ENCODE measurements at regions not wholly inside any gene's neighbourhood (a gene's known extent, or its start where the extent isn't known, plus 50 kb on each side); places are given as distances from the start of the nearest gene placed in this dataset.

- WGBS, result 69% methylated on average over 2 of the region's 2 CpGs
- no peaks in the 10 kb centered on the region for H3K36me3 ChIP-seq (ENCODE audit: control insufficient read depth in 1 of 2, insufficient read depth in 2 of 2, low read depth in 1 of 2, low read length in 2 of 2)
These were observed 1167.8 kb upstream of the PRKX start for GRCh38 chrX:4881277-4881676.

GRCh38 chrX:4878640-4879039, 1165.2 kb upstream of the PRKX start:
- Histone ChIP-seq H2BK15ac (ENCODE audit: low read depth, poor library complexity, severe bottlenecking) (no peak overlapping the region), H3K27me3 (ENCODE audit: control insufficient read depth in 1 of 2, insufficient read depth in 1 of 2, low read length in 2 of 2) (no peaks in the 10 kb centered on the region), H3K4me1 (ENCODE audit: control insufficient read depth, insufficient read depth, low read depth, low read length) (no peaks in the 10 kb centered on the region), H2AFZ (ENCODE audit: low read depth, low read length) (no peak overlapping the region), H3K27ac (ENCODE audit: low read length, poor library complexity, severe bottlenecking) (no peak overlapping the region), H3K23ac (ENCODE audit: low read length in 2 of 2) (no peak overlapping the region), H3K4me3 (ENCODE audit: insufficient read depth in 1 of 2, low read depth in 1 of 2, low read length in 2 of 2) (no peak overlapping the region), H3K4ac (ENCODE audit: low read depth in 1 of 2, low read length in 2 of 2) (no peak overlapping the region), H2BK120ac (ENCODE audit: low read depth, low read length) (no peak overlapping the region), H3K9ac (ENCODE audit: low read length) (no peak overlapping the region), H3K4me2 (ENCODE audit: low read length, poor library complexity, severe bottlenecking) (no peak overlapping the region), H4K8ac (ENCODE audit: low read length) (no peak overlapping the region), H3K14ac (ENCODE audit: low read length in 2 of 2) (no peak overlapping the region), H3K9me3 (ENCODE audit: control insufficient read depth, low read length) (peaks cover 11% of the 10 kb centered on the region), H2AK5ac (ENCODE audit: low read length, severe bottlenecking) (no peak overlapping the region), H3K18ac (ENCODE audit: low read depth in 1 of 2, low read length in 2 of 2) (no peak overlapping the region), H2BK5ac (ENCODE audit: low read depth, low read length, poor library complexity, severe bottlenecking) (no peak overlapping the region), H3K36me3 (ENCODE audit: control insufficient read depth in 1 of 2, insufficient read depth in 2 of 2, low read depth in 1 of 2, low read length in 2 of 2) (no peaks in the 10 kb centered on the region), H3K79me1 (replicated peaks; ENCODE audit: low read length, poor library complexity, severe bottlenecking) (no peaks in the 10 kb centered on the region), H4K91ac (ENCODE audit: low read length) (no peak overlapping the region), H2BK12ac (ENCODE audit: low read length in 2 of 2) (no peak overlapping the region)
- no CpG with 5 or more reads among the region's 3 CpGs for WGBS
- no peak for DNase-seq

More at GRCh38 chrX:4881277-4881676, 1167.8 kb upstream of the PRKX start:
- Histone ChIP-seq H3K23ac (ENCODE audit: low read length in 2 of 2) (no peak overlapping the region), H3K79me1 (replicated peaks; ENCODE audit: low read length, poor library complexity, severe bottlenecking) (no peaks in the 10 kb centered on the region), H2BK12ac (ENCODE audit: low read length in 2 of 2) (no peak overlapping the region), H4K91ac (ENCODE audit: low read length) (no peak overlapping the region), H3K9ac (ENCODE audit: low read length) (no peak overlapping the region), H3K9me3 (ENCODE audit: control insufficient read depth, low read length) (peaks cover 11% of the 10 kb centered on the region), H3K4me1 (ENCODE audit: control insufficient read depth, insufficient read depth, low read depth, low read length) (no peaks in the 10 kb centered on the region), H3K4me3 (ENCODE audit: insufficient read depth in 1 of 2, low read depth in 1 of 2, low read length in 2 of 2) (no peak overlapping the region), H3K27ac (ENCODE audit: low read length, poor library complexity, severe bottlenecking) (no peak overlapping the region), H4K8ac (ENCODE audit: low read length) (no peak overlapping the region), H2BK120ac (ENCODE audit: low read depth, low read length) (no peak overlapping the region), H2AFZ (ENCODE audit: low read depth, low read length) (no peak overlapping the region), H2AK5ac (ENCODE audit: low read length, severe bottlenecking) (no peak overlapping the region), H3K4ac (ENCODE audit: low read depth in 1 of 2, low read length in 2 of 2) (no peak overlapping the region), H3K4me2 (ENCODE audit: low read length, poor library complexity, severe bottlenecking) (no peak overlapping the region), H2BK5ac (ENCODE audit: low read depth, low read length, poor library complexity, severe bottlenecking) (no peak overlapping the region), H3K14ac (ENCODE audit: low read length in 2 of 2) (no peak overlapping the region), H2BK15ac (ENCODE audit: low read depth, poor library complexity, severe bottlenecking) (no peak overlapping the region), H3K27me3 (ENCODE audit: control insufficient read depth in 1 of 2, insufficient read depth in 1 of 2, low read length in 2 of 2) (no peaks in the 10 kb centered on the region), H3K18ac (ENCODE audit: low read depth in 1 of 2, low read length in 2 of 2) (no peak overlapping the region)
- peak; percentile 54 for DNase-seq

- no peak overlapping the region for H3K4me3 ChIP-seq (ENCODE audit: insufficient read depth in 1 of 2, low read depth in 1 of 2, low read length in 2 of 2)
- H2BK12ac ChIP-seq (ENCODE audit: low read length in 2 of 2), result no peak overlapping the region
- no peak overlapping the region for H2BK5ac ChIP-seq (ENCODE audit: low read depth, low read length, poor library complexity, severe bottlenecking)
- no peak overlapping the region for H3K14ac ChIP-seq (ENCODE audit: low read length in 2 of 2)
- H3K36me3 ChIP-seq (ENCODE audit: control insufficient read depth in 1 of 2, insufficient read depth in 2 of 2, low read depth in 1 of 2, low read length in 2 of 2), result no peaks in the 10 kb centered on the region
- H3K4ac ChIP-seq (ENCODE audit: low read depth in 1 of 2, low read length in 2 of 2), result no peak overlapping the region
- H2AFZ ChIP-seq (ENCODE audit: low read depth, low read length), result no peak overlapping the region
- H3K79me1 ChIP-seq (replicated peaks; ENCODE audit: low read length, poor library complexity, severe bottlenecking), result no peaks in the 10 kb centered on the region
- H3K27me3 ChIP-seq (ENCODE audit: control insufficient read depth in 1 of 2, insufficient read depth in 1 of 2, low read length in 2 of 2), result no peaks in the 10 kb centered on the region
- no peak overlapping the region for H3K18ac ChIP-seq (ENCODE audit: low read depth in 1 of 2, low read length in 2 of 2)
- H4K8ac ChIP-seq (ENCODE audit: low read length), result no peak overlapping the region
- H2AK5ac ChIP-seq (ENCODE audit: low read length, severe bottlenecking), result no peak overlapping the region
- DNase-seq, result no peak
- H3K9me3 ChIP-seq (ENCODE audit: control insufficient read depth, low read length), result peaks cover 6% of the 10 kb centered on the region
- H3K9ac ChIP-seq (ENCODE audit: low read length), result no peak overlapping the region
- H3K23ac ChIP-seq (ENCODE audit: low read length in 2 of 2), result no peak overlapping the region
- H3K4me2 ChIP-seq (ENCODE audit: low read length, poor library complexity, severe bottlenecking), result no peak overlapping the region
- no peak overlapping the region for H3K27ac ChIP-seq (ENCODE audit: low read length, poor library complexity, severe bottlenecking)
- no CpG with 5 or more reads among the region's 3 CpGs for WGBS
- no peak overlapping the region for H2BK120ac ChIP-seq (ENCODE audit: low read depth, low read length)
- no peaks in the 10 kb centered on the region for H3K4me1 ChIP-seq (ENCODE audit: control insufficient read depth, insufficient read depth, low read depth, low read length)
- no peak overlapping the region for H4K91ac ChIP-seq (ENCODE audit: low read length)
- H2BK15ac ChIP-seq (ENCODE audit: low read depth, poor library complexity, severe bottlenecking), result no peak overlapping the region
These were observed 1162.8 kb upstream of the PRKX start for GRCh38 chrX:4876268-4876667.

- H3K9me3 ChIP-seq (ENCODE audit: control insufficient read depth, low read length), result peaks cover 8% of the 10 kb centered on the region
- no CpG with 5 or more reads among the region's 2 CpGs for WGBS
- no peak overlapping the region for H2BK15ac ChIP-seq (ENCODE audit: low read depth, poor library complexity, severe bottlenecking)
- no peaks in the 10 kb centered on the region for H3K4me1 ChIP-seq (ENCODE audit: control insufficient read depth, insufficient read depth, low read depth, low read length)
- no peak overlapping the region for H3K18ac ChIP-seq (ENCODE audit: low read depth in 1 of 2, low read length in 2 of 2)
- H3K36me3 ChIP-seq (ENCODE audit: control insufficient read depth in 1 of 2, insufficient read depth in 2 of 2, low read depth in 1 of 2, low read length in 2 of 2), result no peaks in the 10 kb centered on the region
- no peak overlapping the region for H2BK120ac ChIP-seq (ENCODE audit: low read depth, low read length)
- no peak overlapping the region for H3K4ac ChIP-seq (ENCODE audit: low read depth in 1 of 2, low read length in 2 of 2)
- no peak overlapping the region for H2AFZ ChIP-seq (ENCODE audit: low read depth, low read length)
- no peaks in the 10 kb centered on the region for H3K79me1 ChIP-seq (replicated peaks; ENCODE audit: low read length, poor library complexity, severe bottlenecking)
- no peak overlapping the region for H4K91ac ChIP-seq (ENCODE audit: low read length)
- DNase-seq, result no peak
- no peak overlapping the region for H3K27ac ChIP-seq (ENCODE audit: low read length, poor library complexity, severe bottlenecking)
- no peak overlapping the region for H3K4me2 ChIP-seq (ENCODE audit: low read length, poor library complexity, severe bottlenecking)
- H2AK5ac ChIP-seq (ENCODE audit: low read length, severe bottlenecking), result no peak overlapping the region
- no peak overlapping the region for H3K23ac ChIP-seq (ENCODE audit: low read length in 2 of 2)
- no peak overlapping the region for H3K14ac ChIP-seq (ENCODE audit: low read length in 2 of 2)
- H3K9ac ChIP-seq (ENCODE audit: low read length), result no peak overlapping the region
- H3K4me3 ChIP-seq (ENCODE audit: insufficient read depth in 1 of 2, low read depth in 1 of 2, low read length in 2 of 2), result no peak overlapping the region
- H2BK12ac ChIP-seq (ENCODE audit: low read length in 2 of 2), result no peak overlapping the region
- H4K8ac ChIP-seq (ENCODE audit: low read length), result no peak overlapping the region
- H2BK5ac ChIP-seq (ENCODE audit: low read depth, low read length, poor library complexity, severe bottlenecking), result no peak overlapping the region
- H3K27me3 ChIP-seq (ENCODE audit: control insufficient read depth in 1 of 2, insufficient read depth in 1 of 2, low read length in 2 of 2), result no peaks in the 10 kb centered on the region
These were observed 1138.1 kb upstream of the PRKX start for GRCh38 chrX:4851534-4851933.

Data from mesenchymal stem cell (in vitro differentiated cells and primary cell).